T1000 (cell line): ENCODE measurements at regions not wholly inside any gene's neighbourhood (a gene's known extent, or its start where the extent isn't known, plus 50 kb on each side); places are given as distances from the start of the nearest gene placed in this dataset.
"Not testable (repeated sequence)": the region's sequence is repeated elsewhere in the genome, so short reads cannot be mapped to it uniquely, and the experiment has no call there.

Experiments
- DNase-seq: peaks from one replicate; lab custom pipeline; 2025; ENCODE audit warnings: mixed read lengths; lab: John Stamatoyannopoulos, UW

DNA sequence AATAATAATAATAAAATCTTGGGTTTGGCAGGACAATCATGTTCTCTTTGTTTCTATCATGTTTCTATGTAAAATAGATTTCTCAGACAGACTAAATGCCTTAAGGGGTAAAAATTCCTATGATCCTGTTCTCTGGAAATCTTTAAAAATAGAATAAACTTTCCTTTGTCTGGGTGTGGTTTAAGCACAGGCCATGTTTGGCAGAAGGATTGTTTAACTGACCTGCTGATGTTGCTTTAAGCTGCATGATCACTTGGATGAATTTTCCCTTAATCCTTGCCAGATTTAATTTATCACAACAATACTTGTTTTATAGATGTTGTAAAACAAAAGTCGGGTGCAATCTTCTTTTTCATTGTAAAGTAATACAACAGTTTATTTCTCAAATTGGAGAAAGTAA is 341.7 kb upstream of the FAT1 start:
- DNase-seq = no peak

DNA sequence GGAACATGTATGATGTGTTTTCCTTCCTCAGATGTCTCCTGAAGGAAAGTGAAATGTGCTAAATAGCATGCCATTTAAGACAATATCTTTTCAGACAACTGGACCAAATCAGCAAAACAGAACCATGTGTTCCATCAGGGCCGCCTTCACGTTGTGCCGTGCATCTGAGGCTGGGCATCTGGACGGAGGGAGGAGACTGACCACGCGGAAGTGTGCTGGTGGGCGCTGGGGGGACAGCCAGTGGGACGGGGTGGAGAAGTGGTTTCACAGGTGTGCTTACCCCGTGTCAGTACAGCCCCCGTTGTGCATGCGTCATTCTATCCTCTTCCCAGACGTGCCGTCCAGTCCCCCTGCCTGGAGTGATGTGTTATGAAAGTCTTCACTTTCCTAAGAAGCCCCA is 342.1 kb upstream of the FAT1 start:
- no peak for DNase-seq

DNA sequence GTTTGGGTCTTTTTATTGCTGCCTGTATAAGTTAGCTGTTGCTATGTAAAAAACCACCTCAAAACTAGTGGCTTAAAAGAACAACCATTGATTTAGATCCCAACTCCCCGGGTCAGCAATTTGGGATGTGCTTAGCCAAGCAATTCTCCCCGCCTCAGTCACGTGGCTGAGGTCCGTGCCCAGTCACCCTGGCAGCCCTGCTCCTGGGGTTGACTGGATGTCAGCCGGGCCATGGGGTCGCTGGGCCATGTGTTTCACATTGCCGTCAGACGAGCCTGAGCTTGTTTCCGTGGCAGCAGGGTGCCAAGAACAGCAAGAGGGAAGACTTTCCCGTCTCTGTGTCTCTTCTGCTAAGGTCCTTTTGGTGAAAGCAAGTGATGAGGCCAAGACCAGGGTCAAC is 345.7 kb upstream of the FAT1 start:
- DNase-seq = no peak

DNA sequence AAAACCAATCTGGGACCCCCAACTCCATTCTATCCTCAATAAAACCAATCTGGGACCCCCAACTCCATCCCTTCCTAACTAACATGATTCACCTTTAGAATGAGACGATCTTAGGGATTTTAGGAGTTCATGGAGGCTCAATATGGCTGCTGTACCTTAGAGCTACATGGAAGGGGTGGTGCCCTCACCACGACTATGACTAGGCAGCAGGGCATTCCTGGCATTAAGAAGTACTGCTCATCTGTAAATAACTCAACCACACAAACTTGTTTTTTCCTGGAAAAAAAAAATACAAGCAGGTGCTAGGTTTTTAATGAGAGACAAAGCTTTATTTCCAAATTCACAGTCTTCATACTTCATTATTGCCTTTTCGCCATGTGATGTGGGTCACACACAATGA is 346.5 kb upstream of the FAT1 start:
- DNase-seq = no peak

DNA sequence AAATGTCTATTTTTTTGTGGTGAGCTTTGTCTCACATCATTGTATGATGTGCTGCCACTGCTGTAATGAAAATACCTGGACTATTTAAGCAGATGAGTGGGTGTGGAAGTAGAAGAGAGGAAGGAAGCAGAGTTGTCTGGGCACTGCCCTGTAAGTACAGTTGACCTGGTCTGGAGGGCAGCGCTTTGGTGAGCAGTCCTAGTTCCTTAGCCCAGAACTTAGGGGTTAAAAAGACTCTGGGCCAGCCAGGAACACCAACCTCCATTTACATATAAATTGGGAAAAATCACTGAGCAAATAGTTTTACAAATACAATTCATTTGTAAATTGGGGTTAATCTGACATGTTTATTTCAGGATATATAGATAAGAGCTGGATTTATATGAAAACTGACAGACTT is 347.1 kb upstream of the FAT1 start:
- DNase-seq = no peak

DNA sequence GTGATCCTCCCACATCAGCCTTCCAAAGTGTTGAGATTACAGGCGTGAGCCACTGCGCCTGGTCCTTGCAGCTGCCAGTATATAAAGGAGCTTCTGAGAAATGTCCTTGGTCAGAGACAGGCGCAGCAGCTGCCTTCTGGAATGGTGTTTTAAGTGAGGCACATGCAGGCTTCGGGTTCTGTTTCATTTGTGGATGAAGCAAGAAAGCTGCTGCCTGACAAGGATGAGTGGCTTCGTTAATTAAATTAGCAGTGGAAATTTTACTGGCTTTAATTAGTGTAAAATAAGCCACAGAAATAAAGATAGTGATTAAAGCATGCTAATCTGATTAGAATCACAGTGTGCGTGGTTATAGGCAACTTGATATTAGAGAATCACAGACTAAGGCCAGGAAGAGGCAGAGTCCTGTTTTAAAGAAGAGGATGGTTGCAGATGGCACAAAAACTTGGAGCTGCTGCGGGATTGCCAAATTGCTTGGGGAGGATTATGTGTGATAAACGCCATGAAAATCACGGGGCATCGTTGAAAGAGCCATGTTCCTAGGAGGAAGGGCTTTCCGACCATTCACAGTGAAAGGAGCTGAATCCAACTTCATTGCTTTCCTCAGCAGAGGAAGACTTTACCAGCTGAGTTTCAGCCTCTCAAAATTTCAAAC is 348.4 kb upstream of the FAT1 start:
- DNase-seq = no peak

DNA sequence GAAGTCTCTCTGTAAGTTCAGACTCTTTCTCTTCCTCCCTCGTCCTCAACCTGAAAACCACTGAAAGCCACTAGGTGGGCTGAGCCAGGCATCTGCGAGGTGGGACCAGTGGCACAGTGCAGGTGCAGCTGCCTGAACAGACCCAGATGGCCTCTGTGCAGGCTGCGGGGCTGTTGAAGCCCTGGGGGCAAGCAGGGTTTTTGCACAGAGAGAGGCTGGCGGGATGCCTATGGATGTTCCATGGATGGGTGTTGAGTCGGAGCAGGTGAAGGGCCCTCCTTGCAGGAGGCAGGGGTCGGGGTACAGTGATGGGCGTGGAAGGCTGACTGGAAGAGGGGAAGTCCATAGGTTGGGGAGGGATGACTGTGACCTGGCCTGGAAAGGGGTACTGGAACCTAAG is 350.2 kb upstream of the FAT1 start:
- DNase-seq = no peak

DNA sequence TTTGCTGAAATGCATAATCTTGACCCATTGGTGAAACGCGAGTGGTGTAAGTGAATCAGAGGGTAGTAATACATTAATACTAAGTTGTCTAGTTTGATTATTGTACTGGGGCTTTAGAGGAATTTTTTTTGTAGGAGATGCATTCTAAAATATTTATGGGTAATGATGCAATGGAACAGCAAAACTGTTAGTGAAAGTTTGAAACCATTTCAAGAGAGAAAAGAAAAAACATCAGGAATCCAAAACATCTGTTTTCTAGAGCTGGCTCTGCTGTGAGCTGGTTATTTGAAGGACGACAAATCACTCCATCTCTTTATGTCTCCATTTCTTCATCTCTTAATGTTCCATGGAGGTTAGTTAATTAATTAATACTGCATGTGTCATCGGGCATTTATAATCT is 351.9 kb upstream of the FAT1 start:
- DNase-seq = no peak

DNA sequence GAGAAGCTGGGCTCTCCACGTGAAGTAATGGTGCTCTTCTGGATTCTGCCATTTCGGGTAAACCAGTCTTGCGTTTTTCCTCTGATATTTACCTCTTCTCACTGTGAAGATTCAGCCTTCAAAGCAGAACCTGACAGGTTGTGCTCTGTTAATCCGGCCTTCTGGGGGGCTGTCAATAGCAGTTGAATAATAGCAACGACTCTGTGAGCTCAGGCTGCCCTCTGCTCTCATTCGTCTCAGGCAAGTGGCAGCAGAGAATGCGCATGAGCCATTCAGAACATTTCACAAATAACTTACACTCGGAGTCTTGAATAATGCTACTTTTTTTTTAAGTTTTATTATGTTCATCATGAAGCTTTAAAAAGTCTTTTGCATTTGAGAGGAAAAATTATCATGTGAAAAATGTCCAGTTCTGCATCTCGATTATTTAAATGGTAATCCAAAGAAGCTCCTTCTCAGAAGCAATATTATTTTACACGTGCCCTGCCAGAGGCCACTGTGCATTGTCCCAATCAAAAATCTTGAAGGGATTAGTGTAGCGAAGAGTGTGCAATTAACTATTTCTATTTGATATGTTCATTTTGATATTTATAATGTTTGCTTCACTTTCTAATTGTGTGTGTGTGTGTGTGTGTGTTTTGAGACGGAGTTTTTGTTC is 354.2 kb upstream of the FAT1 start:
- no peak for DNase-seq

DNA sequence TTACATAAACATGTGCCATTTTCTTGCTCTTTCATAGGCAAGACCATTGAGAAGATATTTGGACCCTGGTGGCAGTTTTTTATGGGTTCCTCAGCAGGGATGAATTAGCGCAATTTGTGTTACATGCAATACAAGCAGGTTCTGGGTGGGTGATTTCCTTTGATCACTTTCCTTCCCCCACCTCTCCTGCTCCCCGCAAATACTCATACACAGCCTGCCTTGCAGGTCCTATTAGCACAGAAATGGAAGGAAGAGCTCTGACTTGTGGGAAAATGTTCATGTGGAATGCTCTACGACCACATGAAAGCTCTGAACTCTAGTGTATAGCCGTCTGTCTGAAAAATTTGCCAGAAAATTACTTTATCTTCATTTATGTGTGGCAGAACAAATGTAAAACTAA is 361.0 kb upstream of the FAT1 start:
- DNase-seq = no peak

DNA sequence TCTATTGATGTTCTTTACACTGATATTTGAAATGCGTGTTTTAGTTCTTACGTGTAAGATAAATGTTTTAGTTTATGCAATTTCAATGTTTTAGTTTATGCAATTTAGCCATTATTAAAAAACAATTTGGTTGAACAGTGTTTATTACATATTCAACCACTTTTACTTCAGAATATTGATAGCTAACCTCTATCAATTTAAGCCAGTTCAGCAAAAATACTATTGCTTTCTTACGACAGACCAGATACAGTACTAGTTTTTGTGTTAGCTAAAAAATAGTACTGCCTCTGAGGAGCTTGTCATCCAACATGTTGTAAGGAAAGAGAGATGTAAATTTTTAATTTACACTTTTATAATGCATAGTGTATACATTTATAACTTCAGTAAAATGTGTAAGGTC is 361.7 kb upstream of the FAT1 start:
- DNase-seq = no peak

DNA sequence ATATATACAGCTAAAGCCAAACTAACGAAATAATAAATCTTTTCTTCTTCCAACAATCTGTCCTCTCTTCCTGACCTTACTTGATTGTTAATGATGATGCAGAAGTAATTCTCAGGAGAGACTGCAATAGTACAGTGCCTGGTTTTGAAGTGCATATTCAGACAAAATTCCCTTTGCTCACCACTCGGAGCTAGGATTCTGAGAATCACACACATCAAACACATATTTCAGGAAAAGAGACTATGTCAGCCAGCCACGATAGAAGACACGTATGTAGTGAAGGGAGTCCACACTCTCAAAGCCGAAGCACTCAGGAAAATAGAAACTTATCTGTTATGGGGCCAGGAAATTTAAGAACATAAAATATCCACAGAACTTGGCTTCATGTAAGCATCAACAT is 362.5 kb upstream of the FAT1 start:
- DNase-seq = no peak

DNA sequence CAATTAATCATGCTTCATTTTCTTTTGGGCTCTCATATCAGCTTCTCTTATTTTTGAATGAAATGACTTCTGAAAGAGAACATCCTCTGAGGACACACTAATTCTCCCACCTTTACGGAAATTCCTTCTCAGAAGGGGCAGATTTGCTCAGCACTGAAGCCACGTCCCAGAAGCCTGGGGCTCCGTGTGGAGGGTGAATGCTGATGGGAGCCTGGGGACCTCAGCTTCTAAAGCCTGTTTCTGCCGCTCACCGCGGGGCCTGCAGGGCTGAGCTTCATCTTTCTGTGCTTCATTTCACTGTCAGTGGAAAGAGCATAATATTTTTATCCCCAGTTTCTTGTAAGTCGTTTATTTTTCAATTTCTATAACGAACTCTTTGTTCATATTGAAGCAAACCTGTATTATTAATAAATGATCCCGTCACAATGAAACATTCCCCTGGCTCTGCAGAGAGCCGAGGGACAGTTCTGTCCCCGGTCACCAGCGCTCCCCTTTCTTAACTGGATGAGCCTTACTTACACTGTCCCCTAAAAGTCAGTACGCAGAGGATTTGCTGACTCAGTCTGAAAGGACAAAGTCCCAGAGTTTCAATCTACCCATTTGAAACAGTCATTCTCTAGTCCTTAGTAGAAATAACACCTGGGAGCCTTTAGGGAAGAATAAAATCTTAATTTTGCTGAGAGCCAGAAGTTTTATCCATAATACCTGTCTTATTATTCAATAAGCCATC is 364.6 kb upstream of the FAT1 start:
- no peak for DNase-seq

DNA sequence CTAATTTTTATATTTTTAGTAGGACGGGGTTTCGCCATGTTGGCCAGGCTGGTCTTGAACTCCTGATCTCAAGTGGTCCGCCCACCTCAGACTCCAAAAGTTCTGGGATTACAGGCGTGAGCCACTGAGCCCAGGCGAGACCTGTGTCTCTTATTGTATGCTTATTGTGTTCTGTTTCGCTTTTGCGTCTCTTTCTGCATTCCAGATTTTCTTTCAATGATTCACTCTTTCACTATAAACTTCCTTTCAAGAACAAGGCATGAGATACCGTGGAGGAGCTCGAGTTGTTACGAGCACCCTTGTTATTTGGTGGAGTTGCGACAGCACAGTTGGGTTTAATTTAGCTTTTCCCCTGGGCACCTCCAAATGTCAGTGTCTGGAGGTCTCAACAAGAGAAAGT is 366.7 kb upstream of the FAT1 start:
- no peak for DNase-seq

DNA sequence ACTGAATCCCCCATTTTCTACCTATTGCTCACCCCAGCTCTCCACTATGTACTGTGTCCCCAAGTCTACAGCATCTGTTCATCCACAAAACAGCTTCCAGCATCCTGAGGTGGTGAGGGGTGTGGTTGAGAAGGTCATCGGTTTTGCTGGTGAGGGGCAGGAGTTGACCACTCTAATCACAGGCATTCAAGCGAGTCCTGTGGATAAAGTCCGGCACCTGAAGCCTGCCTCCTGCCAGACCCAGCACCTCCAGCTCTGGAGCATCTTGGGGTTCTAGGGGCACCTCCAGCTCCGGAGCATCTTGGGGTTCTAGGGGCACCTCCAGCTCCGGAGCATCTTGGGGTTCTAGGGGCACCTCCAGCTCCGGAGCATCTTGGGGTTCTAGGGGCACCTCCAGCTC is 367.2 kb upstream of the FAT1 start:
- DNase-seq = not testable (repeated sequence)

DNA sequence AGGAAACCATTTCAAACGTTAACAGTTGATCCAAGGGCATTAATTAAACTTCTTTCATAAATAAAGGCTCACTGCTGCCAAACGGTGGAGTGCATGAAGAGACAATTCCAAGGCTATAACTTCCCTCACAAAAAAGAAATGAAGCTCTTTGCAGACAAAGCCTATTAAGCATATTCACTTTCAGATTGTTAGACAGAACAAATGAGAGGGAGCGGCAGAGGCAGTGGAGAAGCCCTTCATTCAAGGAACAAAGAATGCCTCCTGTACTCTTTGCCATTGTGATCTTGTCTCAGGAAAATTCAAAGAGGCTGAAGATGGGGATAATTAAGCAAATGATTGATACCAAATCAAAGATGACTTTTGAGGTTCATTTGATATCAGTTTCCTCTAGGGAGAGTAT is 370.5 kb upstream of the FAT1 start:
- no peak for DNase-seq

DNA sequence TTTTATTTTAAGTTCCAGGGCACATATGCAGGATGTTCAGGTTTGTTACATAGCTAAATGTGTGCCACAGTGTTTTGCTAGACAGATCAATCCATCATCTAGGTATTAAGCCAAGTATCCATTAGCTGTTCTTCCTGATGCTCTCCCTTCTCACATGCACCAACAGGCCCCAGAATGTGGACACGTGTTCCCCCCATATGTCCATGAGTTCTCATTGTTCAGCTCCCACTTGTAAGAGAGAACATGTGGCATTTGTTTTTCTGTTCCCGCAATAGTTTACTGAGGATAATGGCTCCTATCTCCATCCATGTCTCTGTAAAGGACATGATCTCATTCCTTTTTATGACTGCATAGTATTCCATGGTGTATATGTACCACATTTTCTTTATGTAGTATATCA is 374.8 kb upstream of the FAT1 start:
- DNase-seq = no peak

DNA sequence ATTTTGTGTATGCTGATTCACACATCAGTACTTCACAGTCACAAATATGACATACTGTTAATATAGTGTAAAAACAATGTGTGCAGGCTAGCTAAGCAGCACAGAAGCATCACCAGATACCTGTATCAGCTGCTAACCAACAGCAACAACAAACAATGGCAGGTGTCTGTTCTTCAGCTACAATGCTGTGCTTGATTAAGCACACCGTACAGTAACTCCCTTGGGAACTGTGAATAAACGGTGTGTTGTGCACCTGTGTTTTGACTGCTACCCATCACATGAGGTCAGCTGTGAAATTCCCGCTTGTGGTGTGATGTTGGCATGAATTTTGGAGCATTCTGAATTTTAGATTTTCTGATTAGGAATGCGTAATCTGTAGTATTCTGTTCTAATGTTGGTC is 379.7 kb upstream of the FAT1 start:
- DNase-seq = no peak

DNA sequence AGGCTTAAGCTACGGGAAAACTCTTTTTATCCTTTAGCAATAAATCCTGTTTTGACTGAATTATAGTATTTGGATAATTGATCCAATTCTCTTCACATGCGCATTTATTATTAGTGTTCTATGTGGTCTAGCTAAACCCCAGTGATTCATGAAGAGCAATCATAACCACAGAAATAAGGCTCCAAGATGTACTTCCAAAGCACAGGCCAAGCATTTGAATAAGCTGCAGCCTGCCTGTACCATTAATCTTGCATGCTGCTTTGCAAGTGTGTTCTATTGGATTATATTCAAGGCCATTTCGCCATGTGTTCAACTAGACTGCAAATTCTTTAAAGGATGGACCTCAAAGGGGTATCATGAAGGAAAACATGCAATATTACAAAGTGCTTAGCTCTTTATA is 385.2 kb upstream of the FAT1 start:
- no peak for DNase-seq

DNA sequence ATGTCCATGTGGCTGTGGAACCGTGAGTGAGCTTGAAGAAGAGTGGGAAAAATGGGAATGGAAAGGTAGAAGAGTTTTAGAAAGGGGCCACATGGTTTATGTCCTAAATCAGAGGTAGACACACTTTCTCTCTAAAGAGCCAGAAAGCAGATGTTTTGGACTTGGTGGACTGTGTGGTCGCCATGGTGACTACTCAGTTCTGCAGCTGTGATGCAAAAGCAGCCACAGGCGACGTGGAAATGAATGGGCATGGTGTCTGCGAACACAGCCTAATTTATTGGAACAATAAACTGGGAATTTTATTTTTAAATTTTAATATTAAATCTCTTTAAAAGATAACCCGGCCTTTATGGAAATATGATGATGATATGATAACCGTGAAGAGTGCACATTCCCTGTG is 386.0 kb upstream of the FAT1 start:
- no peak for DNase-seq

DNA sequence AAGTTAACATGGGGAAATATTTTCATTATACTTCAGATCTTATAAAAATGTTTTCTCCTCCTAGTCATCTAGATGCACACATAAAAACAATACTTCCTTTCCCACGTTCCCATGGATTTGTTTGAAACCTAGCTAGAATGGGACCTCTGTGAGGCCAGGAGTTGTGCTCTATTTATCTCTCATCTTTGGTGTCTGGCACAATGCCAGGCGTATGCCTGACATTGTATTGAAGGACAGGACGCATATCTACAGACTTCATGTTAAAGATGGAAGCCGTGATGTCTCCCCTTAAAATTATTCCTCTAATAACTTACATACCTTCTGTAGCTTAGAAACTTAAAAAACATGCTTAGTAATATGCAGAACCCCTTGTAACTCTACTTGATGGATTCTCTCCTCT is 394.5 kb upstream of the FAT1 start:
- no peak for DNase-seq

DNA sequence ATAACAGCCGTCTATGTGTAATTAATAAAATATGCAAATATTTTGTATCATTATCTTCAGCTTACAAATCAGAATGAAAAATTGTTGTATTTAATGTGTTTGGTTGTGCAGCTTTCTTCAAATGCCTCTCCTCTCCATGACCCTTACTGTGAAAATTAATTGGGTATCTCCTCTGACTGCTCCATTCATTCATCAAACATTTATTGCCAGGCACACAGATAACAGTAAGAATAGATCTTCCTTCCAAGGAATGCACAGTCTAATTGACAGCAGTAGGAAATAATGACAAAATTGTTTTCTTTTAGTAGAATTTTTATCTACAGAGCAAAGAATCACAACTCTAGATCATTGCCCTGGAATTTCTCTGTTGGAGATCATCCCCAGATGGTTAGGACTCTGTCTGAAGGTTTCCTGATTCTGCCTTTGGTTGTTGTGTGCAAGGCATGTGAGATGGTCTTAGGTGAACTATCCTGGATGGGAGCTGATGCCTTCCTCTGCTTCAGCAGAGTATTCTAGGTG is 395.0 kb upstream of the FAT1 start:
- no peak for DNase-seq

DNA sequence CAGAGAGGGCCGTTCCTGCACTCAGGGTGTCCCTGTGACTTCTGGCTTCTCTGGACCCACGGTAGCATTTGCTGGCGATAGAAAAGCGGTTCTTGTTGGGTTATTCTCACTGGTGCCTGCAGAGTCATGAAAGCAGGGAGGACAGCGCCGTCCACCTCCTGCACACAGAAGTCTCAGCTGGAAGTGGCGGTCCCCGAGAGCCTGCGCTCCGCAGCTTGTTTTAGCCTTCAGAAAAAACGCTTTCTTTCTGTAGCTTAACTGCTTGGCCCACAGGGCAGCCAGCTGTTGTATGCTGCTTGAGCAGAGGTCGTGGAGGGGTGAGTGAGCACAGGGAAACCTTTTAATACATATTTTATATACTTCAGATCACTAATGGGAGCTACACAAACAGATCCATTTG is 400.7 kb upstream of the FAT1 start:
- DNase-seq = no peak
